Skin epidermis (tissue), 12 donors: ENCODE measurements at regions not wholly inside any gene's neighbourhood (a gene's known extent, or its start where the extent isn't known, plus 50 kb on each side); places are given as distances from the start of the nearest gene placed in this dataset.
"Not testable (repeated sequence)": the region's sequence is repeated elsewhere in the genome, so short reads cannot be mapped to it uniquely, and the experiment has no call there.

Experiments
- H3K27ac ChIP-seq, 21 experiments: fragments of 200-600 bp; sonication (generic) in 11 of 21; one replicate each; pipeline ENCODE4 v1.5.0; 2020; ENCODE audit warnings: mild to moderate bottlenecking in 3 of 21, inconsistent platforms in 2 of 21, moderate library complexity in 2 of 21
- H3K4me3 ChIP-seq, 7 experiments: fragments of 200-600 bp; sonication (generic) in 2 of 7; one replicate each; pipeline ENCODE4 v1.5.0; 2020; ENCODE audit warnings: inconsistent platforms in 2 of 7, mild to moderate bottlenecking in 2 of 7, moderate library complexity in 1 of 7

- H3K27ac ChIP-seq = no peak overlapping the region
- H3K4me3 ChIP-seq = no peak overlapping the region
Measured at GRCh38 chr2:56754066-56754615, 570.4 kb downstream of the CCDC85A start.

GRCh38 chr2:56754627-56755026 lies 570.8 kb downstream of the CCDC85A start:
- Histone ChIP-seq H3K27ac (no peak overlapping the region), H3K4me3 (no peak overlapping the region)

GRCh38 chr2:56757884-56758545 lies 574.2 kb downstream of the CCDC85A start:
- no peak overlapping the region for H3K4me3 ChIP-seq
- no peak overlapping the region for H3K27ac ChIP-seq

DNA sequence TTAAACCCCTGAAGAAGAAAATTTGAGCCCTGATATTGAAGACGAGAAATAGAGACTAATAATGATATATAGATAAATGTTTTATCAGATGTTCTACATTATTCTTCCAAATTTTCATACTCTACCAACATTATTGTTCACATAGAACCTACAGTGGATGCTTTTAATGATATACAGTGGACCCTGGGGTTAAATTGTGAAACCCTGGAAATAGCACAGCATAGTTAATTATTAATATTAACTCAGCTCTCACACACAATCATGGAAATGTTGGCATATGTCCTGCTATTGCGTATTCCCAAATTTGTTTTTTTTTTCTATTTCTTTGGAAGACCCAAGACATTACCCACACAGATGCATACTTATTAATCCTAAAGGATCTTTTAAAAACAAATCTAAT lies 579.9 kb downstream of the CCDC85A start:
- H3K4me3 ChIP-seq = no peak overlapping the region
- H3K27ac ChIP-seq = no peak overlapping the region

DNA sequence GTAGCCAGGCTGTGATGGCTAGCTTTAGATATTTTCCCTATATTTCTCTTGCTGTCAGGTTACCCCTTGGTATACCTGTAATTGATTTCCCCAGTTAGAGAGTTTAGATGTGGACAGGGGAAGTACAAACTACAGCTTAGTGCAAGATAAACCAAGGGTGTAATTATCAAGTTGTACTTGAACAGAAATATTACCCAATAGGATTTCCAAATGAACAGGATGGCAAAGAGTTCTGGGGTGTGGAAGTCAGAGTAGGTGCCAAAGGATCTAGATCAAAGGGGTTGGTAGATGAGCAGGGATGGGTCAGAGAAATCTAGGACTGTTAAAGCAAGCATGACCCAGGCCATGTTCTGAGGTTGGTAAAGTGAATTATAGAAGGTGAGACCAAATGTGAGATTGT lies 585.2 kb downstream of the CCDC85A start:
- no peak overlapping the region for H3K27ac ChIP-seq

GRCh38 chr2:56770490-56770889 lies 586.7 kb downstream of the CCDC85A start:
- H3K27ac ChIP-seq = no peak overlapping the region
- no peak overlapping the region for H3K4me3 ChIP-seq

More for the DNA sequence above, 585.2 kb downstream of the CCDC85A start:
- H3K4me3 ChIP-seq = no peak overlapping the region

- H3K4me3 ChIP-seq = no peak overlapping the region
- H3K27ac ChIP-seq = no peak overlapping the region
Measured at GRCh38 chr2:56784046-56784445, 600.3 kb downstream of the CCDC85A start.

DNA sequence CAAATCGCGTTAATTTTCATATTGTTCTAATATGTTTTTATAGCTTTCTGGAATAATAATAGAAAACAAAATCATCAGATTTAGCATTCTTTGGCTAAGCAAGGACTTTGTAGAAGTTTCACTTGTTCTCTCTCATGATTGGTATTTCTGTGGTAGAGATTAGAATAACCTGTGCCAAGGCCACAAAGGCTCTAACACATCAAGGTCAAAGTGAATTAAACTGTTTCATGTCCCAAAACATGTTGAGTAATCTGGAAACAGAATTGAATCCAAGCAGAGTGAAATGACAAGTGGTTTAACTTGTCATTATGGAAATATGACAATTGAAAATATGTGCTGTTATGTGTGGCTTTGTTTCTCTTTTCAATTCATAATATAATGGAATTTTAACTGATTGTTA lies 617.4 kb downstream of the CCDC85A start:
- H3K4me3 ChIP-seq = no peak overlapping the region
- no peak overlapping the region for H3K27ac ChIP-seq

- Histone ChIP-seq H3K27ac (no peak overlapping the region), H3K4me3 (no peak overlapping the region)
Measured at GRCh38 chr2:56801770-56802169, 618.0 kb downstream of the CCDC85A start.

DNA sequence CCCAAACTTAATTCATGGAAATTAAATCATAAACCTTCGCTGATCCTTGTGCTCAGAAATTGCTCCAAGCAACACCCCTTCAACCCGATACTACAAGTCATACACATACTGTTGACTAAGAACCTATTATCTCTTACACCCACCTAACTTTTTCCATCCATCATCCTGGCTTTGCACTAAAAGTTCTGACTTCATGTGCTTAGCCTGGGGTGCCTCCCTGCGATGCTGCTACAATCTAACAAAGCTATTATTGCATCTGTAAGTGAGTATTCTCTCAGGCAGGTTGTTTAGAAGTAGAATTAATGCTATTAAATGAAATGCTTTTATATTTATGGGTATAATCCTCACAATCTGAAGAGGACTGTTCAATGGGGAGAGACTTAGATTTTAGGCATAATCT lies 619.8 kb downstream of the CCDC85A start:
- Histone ChIP-seq H3K4me3 (no peak overlapping the region), H3K27ac (no peak overlapping the region)

DNA sequence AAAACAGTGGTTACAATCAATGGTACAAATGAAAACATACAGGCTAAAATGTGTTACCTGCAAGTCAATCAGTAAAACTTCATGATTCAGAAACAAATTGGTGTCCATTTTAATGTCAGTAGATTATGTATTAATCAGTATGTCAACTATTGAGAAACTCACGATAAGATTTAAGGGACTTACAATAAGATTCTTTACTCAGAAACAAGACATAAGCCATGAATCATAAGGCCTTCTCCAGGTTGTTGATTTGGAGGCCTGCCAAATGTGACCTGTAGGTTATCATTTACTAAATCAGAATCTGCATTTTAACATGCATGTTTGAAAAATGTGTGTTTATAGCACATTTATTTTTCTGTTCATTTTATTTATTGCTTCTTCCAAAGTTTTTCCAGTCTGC lies 623.1 kb downstream of the CCDC85A start:
- Histone ChIP-seq H3K27ac (no peak overlapping the region), H3K4me3 (no peak overlapping the region)

DNA sequence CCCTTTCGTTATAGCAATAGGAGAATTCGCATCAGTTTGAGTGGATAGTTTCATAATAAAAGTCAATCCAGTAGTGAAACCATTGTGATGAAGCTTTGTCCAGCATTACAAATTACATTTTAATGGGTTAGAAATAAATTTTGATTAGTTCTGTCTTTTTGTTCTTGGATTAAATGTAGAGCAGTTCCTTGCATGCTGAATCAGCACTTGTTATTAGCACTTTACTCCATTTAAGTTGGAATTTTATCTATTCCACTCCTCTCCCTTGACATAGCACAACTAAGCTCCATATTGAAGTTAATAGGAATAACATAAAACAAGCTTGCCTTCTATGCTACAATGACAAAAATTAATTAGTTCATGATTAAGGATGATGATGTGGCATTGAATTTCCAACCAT lies 624.1 kb downstream of the CCDC85A start:
- Histone ChIP-seq H3K4me3 (no peak overlapping the region), H3K27ac (no peak overlapping the region)

DNA sequence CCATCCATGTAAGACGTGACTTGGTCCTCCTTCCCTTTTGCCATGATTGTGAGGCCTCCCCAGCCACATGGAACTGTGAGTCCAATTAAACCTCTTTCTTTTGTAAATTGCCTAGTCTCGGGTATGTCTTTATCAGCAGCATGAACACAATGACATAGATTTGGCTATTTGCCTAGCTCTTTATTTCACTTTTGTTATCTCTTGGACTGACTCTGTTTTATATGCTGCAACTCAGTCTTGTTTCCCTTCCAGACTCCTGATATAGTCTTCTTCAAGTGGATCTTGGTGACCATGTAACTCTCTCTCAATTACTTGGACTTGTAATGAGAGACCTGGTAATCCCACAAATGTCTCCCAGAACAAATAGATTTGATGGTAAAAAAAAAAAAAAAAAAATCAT lies 627.6 kb downstream of the CCDC85A start:
- Histone ChIP-seq H3K27ac (no peak overlapping the region), H3K4me3 (no peak overlapping the region)

DNA sequence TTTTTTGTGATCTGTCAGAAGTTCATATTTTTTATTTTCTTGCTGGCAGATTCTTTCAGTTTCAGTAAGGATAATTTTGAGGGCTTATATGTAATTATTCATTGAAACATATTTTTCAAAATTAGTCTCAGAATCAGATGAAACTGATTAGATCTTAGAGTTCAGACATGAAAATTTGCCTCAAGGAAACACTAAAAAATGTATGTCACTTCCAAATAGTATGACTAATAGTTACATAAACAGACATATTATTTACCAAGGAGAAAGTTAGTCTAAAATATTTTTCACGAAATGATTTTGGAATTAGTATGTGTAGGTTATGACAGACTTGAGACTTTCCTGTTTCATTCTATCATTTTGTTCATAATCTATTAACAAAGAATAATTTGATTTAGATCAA lies 628.6 kb downstream of the CCDC85A start:
- Histone ChIP-seq H3K27ac (no peak overlapping the region), H3K4me3 (no peak overlapping the region)

GRCh38 chr2:56813490-56813889 lies 629.7 kb downstream of the CCDC85A start:
- no peak overlapping the region for H3K4me3 ChIP-seq
- no peak overlapping the region for H3K27ac ChIP-seq

GRCh38 chr2:56816666-56817065 lies 632.9 kb downstream of the CCDC85A start:
- Histone ChIP-seq H3K27ac (no peak overlapping the region), H3K4me3 (no peak overlapping the region)

DNA sequence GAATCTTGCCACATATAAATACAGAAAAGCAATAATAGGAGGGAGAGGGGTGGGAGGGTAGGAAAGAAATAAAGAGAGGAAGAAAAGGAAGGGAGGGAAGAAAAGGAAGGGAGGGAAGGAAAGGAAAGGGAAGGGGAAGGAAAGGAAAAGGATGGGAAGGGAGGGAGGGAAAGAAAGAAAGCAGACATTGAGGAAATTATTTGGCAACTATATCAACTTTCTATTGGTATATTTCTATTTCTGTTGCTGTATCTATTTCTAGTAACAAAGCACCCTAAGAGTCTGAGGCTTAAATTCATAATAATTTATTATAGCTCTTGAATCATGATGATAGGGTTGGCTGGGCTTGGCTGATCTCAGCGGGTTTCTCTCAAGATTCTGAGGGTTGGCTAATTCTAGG lies 648.0 kb downstream of the CCDC85A start:
- no peak overlapping the region for H3K4me3 ChIP-seq

DNA sequence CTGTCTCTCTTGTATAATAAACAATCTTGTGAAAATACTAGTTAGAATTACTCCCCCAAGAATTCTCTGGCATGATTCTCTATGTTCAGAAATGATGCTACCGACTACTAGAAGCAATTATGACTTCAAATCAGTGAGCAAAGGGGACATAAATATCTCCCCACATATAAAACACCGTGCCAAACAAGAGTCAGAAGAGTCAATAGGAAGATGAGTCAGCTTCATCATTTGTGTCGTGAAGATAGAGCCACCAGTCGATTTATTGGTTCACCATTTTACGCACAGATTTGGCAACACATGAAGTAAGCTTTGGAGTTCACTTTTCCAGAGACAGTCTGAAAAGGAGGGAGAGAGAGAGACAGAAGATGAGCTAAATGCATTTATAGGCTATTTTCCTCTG lies 650.9 kb downstream of the CCDC85A start:
- Histone ChIP-seq H3K4me3 (no peak overlapping the region), H3K27ac (no peak overlapping the region)

More for the DNA sequence above, 648.0 kb downstream of the CCDC85A start:
- no peak overlapping the region for H3K27ac ChIP-seq

DNA sequence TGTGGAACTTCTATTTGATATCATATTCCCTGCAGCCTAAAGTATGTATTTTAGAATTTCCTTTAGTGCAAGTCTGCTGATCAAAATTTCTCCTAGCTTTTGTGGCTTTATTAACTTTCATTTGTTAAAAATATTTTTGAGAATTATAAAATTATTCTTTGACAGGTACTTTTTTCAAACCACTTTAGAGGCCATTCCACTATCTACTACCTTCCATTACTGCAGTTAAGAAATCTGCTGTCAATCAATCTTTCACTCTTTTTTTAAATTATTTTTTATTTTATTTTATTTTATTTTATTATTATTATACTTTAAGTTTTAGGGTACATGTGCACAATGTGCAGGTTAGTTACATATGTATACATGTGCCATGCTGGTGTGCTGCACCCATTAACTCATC lies 656.2 kb downstream of the CCDC85A start:
- H3K27ac ChIP-seq, H3K4me3 ChIP-seq: not testable (repeated sequence)

- peak overlapping the region in 1 of 21 experiments; percentile 22 for H3K27ac ChIP-seq
- no peak overlapping the region for H3K4me3 ChIP-seq
Measured at GRCh38 chr2:56860991-56861390, 677.2 kb downstream of the CCDC85A start.

- Histone ChIP-seq H3K4me3 (no peak overlapping the region), H3K27ac (no peak overlapping the region)
Measured at GRCh38 chr2:56871644-56872043, 687.9 kb downstream of the CCDC85A start.

DNA sequence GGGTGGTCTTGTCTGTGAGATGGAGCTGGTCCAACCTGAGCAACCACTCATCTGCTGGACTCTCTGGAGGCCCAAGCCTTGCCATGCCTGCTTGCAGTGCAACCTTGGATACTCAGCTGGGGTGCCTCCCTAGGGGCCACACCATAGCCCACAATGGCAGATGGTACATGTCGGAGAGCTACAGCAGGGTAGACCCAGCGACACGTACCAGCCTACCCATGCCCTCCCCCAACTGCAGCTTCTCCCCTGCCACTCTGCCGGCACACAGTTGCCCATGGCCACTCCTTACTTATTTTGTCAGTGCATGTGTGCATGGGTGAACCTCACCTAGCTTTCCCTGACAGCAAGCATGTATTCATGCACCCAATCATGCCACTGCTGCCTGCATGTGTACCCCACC lies 690.9 kb downstream of the CCDC85A start:
- no peak overlapping the region for H3K4me3 ChIP-seq
- no peak overlapping the region for H3K27ac ChIP-seq
